Sciatic nerve (tissue), 2 donors: ENCODE measurements at regions not wholly inside any gene's neighbourhood (a gene's known extent, or its start where the extent isn't known, plus 50 kb on each side); places are given as distances from the start of the nearest gene placed in this dataset.
"Not testable (repeated sequence)": the region's sequence is repeated elsewhere in the genome, so short reads cannot be mapped to it uniquely, and the experiment has no call there.

Experiments
- ATAC-seq: fragments of 200-7000 bp; cut with Tn5 transposase; one replicate; pipeline ENCODE4 v1.9.1; 2020; ENCODE audit warnings: mild to moderate bottlenecking, moderate library complexity
- DNase-seq: peaks from one replicate; pipeline ENCODE4 v3.0.0-alpha.2; 2020; ENCODE audit warnings: low spot score
- intact Hi-C: fragments of 100-400 bp; cut with DNase I; formaldehyde crosslinking; loops from one replicate; pipeline ENCODE4 v1.14.2; 2022
- donor health status: DM: no; HTN: no; CAD: no.
- donor health status: DM: no; HTN: no; CAD: no.

DNA sequence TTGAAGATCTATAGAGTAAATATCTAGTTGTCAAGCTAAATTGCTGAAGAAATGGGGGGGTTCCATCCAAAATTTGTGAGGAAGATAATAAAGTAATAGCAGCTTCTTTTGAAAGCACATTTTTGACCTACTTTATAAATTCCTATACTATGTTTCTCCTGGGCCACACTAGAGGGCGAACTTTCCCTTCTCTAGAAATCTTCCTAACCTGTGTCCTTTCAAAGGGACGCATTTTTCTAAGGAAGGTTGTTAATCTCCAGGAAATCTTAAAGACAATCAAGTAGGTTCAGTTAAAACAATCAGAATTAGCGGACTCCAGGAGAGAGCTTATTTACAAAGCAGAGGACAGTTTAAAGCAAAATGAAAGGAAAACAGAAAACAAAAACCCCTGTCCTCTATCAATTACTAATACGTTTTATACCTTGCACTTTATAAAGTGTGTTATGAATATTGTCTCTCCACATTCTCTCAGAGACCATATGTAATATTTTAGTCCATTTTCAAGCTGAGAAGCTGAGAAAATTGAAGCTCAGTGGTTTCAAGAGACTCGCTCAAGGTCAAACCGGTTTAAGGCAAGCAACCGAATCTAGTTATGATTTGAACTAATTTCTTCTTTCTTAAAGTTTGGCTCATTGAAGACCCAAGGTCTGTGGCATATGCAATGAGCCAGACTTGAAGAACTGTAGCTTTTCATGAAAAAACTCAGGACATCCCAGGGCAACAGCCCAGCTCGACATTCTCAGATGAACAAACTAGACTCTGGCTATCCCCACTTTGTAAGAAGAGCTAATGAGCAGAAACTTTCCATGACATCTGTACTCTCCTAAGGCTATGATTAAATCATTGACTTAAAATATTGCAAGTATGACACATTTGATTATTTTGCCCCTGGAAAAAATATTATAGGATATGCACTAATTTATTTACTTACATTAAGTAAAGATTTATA is 273.6 kb downstream of the PAX3 start:
- DNase-seq (no peak), ATAC-seq (no peak)
- intact Hi-C loops: no loop called here

DNA sequence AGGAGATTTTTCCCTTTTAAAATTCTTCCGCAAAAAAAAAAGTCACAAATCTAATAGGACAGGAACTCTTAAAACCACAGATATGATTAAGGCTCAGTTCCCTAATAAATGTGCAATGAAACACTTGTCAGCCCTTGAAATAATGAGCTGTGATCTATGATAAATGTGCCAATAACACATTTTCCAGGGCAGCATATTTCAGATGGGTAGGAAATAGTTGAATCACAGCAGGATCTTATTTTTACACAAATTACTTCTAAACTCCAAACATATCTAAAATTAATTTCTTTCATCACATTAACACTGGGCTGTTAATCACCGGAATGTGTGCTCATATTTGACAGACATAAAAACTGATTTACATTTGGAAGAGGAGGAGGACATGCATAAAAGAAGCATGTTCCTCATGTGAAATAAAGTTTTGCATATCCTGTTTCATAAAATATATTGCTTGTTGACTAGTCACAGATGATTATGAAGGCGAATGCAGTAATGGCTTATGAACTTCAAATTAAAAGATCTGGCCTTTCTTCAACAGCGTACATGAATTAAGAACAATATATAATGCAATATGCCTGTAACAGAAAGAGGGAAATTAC is 281.4 kb downstream of the PAX3 start:
- DNase-seq (no peak), ATAC-seq (no peak)
- intact Hi-C loops: no loop called here

DNA sequence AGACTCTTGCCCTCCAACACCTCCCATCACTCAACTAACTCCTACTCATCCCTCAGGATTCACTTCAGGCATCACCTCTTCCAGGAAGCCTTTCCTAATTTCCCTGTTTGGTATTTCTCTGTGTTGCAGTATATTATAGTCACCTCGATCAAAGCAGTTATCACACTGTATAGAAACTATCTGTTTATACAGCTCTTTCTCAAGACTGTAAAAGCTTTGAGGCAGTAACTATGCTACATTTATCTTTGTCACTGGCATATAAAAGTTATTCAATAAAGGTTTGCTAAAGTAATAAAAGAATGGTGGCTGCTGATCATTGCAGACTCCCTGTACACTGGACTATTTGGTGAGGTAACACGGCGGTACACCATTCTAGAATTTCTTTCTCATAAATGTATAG is 284.9 kb downstream of the PAX3 start:
- ATAC-seq (no peak), DNase-seq (no peak)
- intact Hi-C loops: no loop called here

DNA sequence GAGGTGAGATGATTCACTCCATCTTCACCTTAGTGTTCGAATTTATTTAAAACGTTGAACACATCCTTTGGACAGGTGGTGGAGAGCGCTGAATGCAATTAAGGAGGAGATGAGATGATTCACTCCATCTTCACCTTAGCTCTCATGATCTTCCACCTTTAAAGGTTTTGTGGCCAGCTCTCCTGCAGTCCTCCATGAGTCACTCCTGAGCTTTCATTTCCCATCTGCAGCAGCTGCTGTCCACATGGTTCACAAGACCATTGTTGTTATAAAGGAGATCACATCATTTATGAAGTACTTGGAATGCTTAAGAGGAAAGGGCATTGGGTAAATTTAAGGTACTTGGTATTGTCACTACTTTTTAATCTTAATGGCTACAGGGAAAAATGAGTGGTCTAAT is 298.5 kb downstream of the PAX3 start:
- no peak for ATAC-seq
- DNase-seq: no peak
- intact Hi-C loops: no loop called here

DNA sequence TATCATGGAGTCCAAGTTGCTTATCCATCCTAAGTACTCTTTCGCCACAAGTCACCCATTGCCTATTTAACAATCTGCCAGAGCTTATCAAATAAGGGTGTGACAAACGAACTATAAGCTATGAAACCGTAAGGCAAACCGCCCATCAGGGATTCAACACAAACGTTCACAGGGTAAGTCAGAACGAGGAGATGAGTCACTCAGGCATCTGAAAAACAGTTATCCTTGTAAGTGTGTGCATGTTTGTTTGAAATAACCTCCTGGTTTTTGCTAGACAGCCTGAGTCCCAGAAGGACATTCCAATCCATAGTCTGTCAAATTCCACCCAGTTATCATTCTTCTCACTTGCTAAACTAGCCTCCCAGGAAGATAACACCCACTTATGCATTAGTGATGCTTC is 299.1 kb downstream of the PAX3 start:
- intact Hi-C loops: no loop called here
- no peak for DNase-seq
- ATAC-seq: no peak

DNA sequence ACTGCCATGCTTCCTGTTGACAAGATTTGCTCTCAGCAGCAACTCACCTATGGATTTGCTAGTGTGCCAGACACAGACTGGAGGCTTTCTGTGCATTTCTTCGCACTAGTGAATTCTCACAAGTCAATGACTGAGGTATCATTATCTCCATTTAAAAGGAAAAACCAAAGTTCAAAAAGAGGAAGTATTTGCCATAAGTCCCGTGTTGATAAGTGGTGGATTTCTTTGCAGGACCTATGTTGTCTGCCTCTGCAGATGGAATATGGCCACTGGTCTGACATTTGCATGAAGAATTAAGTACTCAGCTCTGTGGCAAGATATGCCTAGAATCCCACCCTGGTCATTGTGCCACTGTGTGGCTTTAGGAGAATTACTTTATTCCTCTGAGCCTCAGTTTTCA is 299.6 kb downstream of the PAX3 start:
- no peak for ATAC-seq
- intact Hi-C loops: no loop called here
- no peak for DNase-seq

DNA sequence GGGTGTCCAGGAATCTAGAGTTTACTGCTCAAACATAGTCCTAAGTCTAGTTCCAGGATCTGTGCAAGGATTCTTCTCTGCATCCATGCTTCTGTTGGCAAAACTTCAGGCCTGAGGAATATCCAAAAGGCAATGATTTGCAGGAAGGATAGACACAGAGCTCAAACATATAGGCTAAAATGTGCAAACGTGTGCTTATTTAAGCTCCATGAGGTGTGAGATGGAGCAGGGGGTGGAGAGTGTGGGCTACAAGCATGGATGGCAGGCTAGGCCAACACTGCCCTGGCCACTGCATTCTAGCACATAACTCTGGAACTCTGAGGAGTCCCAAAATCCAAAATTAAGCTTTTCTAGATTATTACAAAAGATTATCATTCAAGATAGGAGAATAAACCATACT is 301.1 kb downstream of the PAX3 start:
- intact Hi-C loops: no loop called here
- ATAC-seq (no peak), DNase-seq (no peak)

DNA sequence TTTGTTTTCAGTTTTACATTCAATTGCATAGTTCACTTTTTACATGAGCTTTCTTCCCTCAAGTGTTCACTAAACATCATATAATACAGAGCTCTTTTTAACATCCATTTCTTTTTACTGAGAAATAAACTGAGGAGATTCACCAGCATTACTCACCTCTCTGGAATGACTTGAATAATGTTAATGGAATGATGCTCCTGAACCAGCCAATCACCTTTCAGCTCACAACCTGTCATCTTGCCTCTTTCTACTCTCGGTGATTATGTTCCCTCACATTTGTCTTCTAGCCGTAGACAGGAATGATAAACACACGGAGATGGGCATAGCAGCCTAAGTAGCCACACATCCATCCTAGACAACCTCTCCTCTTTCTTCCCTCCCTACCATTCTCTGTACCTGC is 301.7 kb downstream of the PAX3 start:
- ATAC-seq (no peak), DNase-seq (no peak)
- intact Hi-C loops: no loop called here

DNA sequence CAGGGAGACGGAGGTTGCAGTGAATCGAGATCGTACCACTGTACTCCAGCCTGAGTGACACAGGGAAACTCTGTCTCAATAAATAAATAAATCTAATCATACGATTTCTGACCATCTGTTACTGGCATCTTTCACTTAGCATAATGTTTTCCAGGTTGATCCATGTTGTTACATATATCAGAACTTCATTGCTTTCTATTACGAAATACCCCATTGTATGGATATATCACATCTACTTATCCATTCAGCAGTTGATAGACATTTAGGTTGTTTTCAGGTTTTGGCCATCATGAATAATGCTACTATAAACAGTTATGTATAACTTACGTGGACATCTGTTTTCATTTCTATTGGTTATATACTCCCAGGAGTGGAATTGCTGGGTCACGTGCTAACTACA is 303.9 kb downstream of the PAX3 start:
- DNase-seq: no peak

DNA sequence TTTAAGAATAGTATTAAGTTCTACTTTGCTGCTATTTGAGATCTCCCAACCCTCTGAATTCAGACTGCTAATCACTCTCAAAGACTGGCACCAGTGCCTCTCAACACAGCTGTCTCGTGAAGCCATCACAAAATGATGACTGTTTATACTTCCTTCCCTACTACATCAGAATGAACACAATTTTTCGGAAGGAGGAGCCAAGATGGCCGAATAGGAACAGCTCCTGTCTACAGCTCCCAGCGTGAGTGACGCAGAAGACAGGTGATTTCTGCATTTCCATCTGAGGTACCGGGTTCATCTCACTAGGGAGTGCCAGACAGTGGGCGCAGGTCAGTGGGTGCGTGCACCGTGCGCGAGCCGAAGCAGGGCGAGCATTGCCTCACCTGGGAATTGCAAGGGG is 314.4 kb downstream of the PAX3 start:
- DNase-seq, intact Hi-C loops, ATAC-seq: not testable (repeated sequence)

More for the DNA sequence above, 303.9 kb downstream of the PAX3 start:
- no peak for ATAC-seq
- intact Hi-C loops: no loop called here

DNA sequence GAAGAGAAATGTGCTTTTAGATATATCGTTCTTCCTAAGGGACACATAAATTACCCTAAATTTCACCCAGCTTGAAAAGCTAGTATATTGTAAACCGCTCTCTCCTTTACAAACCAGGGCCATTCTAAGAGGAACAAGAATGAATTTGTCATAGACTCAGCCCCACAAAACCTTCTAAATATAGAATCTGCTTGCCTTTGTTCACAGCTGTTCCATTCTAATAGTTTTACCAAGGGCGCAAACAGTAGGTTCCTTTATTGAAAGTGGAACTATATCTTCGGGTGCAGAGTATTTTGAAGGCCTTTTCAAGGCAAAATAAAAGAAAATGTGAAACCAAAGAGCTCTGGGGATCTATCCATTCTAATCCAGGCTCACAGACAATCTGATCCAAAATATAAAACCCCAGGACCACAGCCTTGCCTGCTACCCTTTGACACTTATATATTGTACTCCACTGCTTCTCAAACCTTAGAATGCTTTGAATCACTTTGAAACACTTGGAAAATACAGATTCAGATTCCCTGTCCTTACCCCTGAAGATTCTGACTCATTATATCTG is 316.8 kb downstream of the PAX3 start:
- intact Hi-C loops: no loop called here
- ATAC-seq (no peak), DNase-seq (no peak)

DNA sequence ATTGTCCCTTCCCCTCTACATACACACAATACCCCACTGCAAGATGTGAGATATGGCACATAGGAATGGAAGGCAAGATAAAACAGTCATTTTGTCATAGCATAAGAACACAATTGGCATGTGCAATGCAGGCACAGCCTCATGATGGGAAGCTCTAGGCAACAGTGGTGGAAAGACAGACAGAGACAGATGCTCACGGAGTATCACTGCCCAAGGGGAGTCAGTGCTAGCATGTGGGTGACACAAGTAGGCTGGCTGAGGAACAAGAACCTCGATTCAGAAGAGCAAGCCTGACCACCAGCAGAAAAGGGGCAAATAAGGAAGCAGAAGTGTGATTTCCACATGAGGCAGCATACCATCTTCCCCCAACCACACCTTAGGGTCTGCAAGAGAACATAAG is 323.6 kb downstream of the PAX3 start:
- intact Hi-C loops: no loop called here
- DNase-seq (no peak), ATAC-seq (no peak)

DNA sequence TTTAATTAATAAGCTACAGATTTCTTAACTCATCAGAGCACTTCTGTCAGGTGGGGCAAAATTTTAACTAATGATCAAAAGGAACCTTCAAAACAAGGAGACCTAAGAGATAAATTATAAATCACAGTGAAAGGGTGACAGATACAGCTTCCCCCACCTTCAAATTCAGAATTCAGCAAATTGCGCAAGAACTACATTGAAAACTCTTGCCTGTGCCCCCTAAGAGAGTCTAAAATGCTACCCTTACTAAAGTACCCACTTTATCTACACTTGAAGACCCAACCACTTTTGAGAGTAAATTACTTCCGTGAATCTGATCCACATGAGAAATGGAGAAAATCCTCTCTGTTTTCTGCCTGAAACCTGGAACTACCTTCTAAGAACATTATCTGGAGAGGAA is 324.9 kb downstream of the PAX3 start:
- ATAC-seq: no peak
- DNase-seq: no peak
- intact Hi-C loops: no loop called here

DNA sequence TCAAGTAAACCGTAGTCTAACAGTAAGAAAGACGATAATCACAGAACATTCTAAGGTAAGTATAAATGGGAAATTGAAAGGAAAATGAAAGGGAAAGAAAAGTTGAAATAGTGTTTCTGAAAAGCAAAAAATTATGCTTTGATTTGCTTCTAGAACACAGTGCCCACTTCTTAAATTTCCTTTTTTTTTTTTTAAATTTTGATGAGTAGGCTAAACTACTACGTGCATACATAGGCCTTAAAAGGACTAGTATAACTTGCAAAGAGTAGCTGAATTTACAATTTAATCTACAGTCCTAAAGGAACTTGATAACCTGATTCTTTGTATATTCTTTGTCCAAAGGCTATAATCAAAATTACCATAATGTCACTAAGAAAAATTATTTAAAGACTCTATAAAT is 325.3 kb downstream of the PAX3 start:
- intact Hi-C loops: no loop called here
- DNase-seq (no peak), ATAC-seq (no peak)

DNA sequence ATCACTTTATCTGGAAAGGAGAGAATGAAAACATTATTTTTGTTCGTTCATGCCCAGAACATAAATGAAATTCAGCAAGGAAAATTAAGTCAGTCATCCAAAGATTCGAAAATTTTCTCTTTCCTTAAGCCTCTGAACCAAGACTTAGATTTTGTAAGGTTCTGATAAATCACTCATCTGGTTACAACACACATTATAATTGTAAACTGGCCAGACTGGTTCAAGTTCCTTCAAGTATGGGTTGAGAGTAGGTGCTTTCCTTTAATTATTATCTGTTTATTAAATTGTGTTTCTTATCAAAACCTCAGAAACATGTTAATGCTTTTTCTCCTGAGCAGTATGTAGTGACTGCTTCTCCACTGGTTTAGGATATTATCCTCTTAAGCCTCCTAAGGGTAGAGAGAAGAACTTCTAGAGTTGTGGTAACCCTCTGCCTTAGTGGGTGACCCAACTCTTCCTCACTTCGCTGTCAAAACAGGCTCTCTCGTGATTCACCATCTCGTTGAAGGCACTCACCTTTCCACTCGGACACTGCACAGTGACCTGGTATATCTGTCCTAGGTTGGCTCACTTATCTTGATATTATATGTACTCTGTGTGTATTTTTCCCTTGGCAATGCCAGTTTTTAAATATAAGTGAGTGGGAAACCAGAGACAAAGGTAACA is 325.9 kb downstream of the PAX3 start:
- intact Hi-C loops: no loop called here
- ATAC-seq: no peak
- DNase-seq: no peak

DNA sequence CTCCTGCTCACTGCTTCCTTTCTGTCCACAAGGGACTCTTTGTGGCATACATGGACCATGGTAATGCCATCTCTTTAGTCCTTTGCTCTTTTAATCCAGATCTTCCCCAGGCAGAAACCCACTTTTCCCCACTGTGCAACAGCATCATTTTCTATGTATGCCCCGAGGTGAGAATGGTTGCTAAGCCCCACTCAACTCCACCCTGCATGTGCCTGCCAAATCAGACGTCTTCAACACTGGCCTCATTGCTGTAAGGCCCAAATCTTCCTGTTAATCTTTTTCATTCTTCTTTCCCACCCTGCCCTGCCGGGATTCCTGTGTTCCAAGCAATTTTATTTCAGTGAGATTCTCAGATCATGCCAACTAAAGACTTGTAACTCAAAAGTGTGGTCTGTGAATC is 328.4 kb downstream of the PAX3 start:
- DNase-seq (no peak), ATAC-seq (no peak)
- intact Hi-C loops: no loop called here

DNA sequence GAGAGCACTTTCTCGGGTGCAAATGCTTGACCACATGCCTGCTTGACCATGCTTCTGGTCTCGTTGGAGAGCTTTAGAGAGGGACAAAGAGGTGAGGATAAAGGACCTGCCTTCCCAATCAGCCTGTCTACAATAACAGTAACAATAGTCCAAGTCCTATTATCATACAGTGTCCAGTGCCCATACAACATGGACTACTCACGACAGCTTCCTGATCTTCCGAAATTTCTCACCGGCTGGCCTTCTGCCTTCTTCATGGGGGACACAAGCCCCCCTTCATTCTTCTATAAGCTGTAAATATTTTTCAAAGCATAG is 329.0 kb downstream of the PAX3 start:
- intact Hi-C loops: no loop called here
- ATAC-seq: no peak

DNA sequence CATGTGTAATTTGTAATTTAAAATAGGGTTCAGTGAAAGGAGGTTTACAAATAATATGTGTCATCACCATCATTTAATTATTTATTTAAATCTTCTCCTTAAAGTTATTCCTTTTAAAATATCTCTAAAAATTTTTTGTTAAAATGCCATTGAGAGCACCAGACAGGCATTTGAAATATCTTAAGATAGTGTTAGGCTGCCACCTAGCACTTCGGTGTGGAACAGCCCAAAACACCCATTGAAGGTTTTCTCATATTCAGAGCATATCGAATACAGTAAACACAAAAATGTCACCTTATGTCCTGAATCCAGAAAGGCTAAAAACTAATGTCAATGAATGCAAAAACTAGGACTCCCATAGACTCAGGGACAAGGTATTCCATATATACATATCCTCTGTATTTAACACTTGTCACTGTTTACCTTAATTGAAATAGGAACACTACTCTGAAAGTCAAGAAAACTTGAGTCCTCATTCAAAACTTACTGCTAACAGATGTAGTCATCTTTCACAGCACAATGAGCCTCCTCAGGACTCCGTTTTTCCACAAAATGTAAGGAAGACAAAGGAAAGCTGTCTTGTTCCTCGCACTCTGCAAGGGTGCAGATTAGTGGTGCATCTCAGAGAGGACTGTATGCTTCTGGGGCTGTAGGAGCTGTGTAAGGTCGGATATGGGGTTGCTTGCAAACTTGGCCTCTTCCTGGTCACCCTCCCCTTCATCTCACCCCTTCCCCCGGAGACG is 329.5 kb downstream of the PAX3 start:
- ATAC-seq (peak; percentile 75), DNase-seq (no peak)
- intact Hi-C loops: no loop called here

More for the DNA sequence above, 329.0 kb downstream of the PAX3 start:
- no peak for DNase-seq

DNA sequence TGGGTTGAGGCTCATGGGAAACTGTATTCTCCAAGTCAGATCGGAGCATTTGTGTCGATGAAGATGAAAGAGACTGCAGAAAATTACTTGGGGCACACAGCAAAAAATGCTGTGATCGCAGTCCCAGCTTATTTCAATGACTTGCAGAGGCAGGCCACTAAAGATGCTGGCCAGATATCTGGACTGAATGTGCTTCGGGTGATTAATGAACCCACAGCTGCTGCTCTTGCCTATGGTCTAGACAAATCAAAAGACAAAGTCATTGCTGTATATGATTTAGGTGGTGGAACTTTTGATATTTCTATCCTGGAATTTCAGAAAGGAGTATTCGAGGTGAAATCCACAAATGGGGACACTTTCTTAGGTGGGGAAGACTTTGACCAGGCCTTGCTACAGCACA is 336.6 kb downstream of the PAX3 start:
- no peak for ATAC-seq
- intact Hi-C loops: no loop called here
- DNase-seq: no peak
